ENCODE measurements at regions not wholly inside any gene's neighbourhood (a gene's known extent, or its start where the extent isn't known, plus 50 kb on each side); places are given as distances from the start of the nearest gene placed in this dataset.

- H3K4me2 ChIP-seq (ENCODE audit: control insufficient read depth, extremely low read depth, insufficient read depth, low read depth, low read length): no peak overlapping the region
- DNase-seq (ENCODE audit: low read depth, low spot score): no peak
- H3K36me3 ChIP-seq (ENCODE audit: control insufficient read depth in 2 of 2, extremely low read depth in 1 of 2, insufficient read depth in 2 of 2, low read length in 2 of 2): no peaks in the 10 kb centered on the region
- no peak overlapping the region for H3K4me3 ChIP-seq (ENCODE audit: control insufficient read depth in 2 of 3, extremely low read depth in 1 of 3, insufficient read depth in 2 of 3, low read depth in 1 of 3, low read length in 3 of 3)
- FAIRE-seq: no peak
- H3K9me1 ChIP-seq (ENCODE audit: control insufficient read depth, extremely low read depth, insufficient read depth, low read length): no peaks in the 10 kb centered on the region
- H3K79me2 ChIP-seq (ENCODE audit: control insufficient read depth, insufficient read depth, low read length): no peaks in the 10 kb centered on the region
- H2AFZ ChIP-seq (ENCODE audit: control insufficient read depth, low read length): no peak overlapping the region
- no peaks in the 10 kb centered on the region for H4K20me1 ChIP-seq (ENCODE audit: control insufficient read depth, extremely low read depth, insufficient read depth, low read length)
- no peaks in the 10 kb centered on the region for H3K9me3 ChIP-seq (ENCODE audit: control insufficient read depth, low read depth, low read length)
- TF ChIP-seq CTCF (optimal IDR thresholded peaks at IDR 0.05 in 1 of 3, IDR thresholded peaks at IDR 0.05 in 1 of 3, conservative IDR thresholded peaks at IDR 0.05 in 1 of 3; ENCODE audit: extremely low read depth in 1 of 3, insufficient read depth in 2 of 3, low read length in 3 of 3): no peak
- H3K27me3 ChIP-seq (ENCODE audit: control insufficient read depth, extremely low read depth, insufficient read depth, low read length): peaks cover 6% of the 10 kb centered on the region
- peaks cover 7% of the 10 kb centered on the region for H3K4me1 ChIP-seq (ENCODE audit: control insufficient read depth, extremely low read depth, insufficient read depth, low read length)
- no peak overlapping the region for H3K27ac ChIP-seq (ENCODE audit: control insufficient read depth, insufficient read depth, low read length)
- H3K9ac ChIP-seq (ENCODE audit: control insufficient read depth, extremely low read depth, insufficient read depth, low read length): no peak overlapping the region
- dilution Hi-C loops (cut with MboI; ENCODE audit: extremely low pct_ligation_motif_present, low sequenced_read_pairs): no loop called here
These were observed 71.2 kb upstream of the TAF1L start for GRCh38 chr9:32706725-32707100.

GRCh38 chr9:32707326-32707725 lies 71.9 kb upstream of the TAF1L start:
- H3K9me1 ChIP-seq (ENCODE audit: control insufficient read depth, extremely low read depth, insufficient read depth, low read length): no peaks in the 10 kb centered on the region
- H3K9ac ChIP-seq (ENCODE audit: control insufficient read depth, extremely low read depth, insufficient read depth, low read length): no peak overlapping the region
- no peak for TF ChIP-seq EZH2 (IDR thresholded peaks at IDR 0.05; ENCODE audit: low read length)
- no peak for TF ChIP-seq CTCF (optimal IDR thresholded peaks at IDR 0.05 in 1 of 3, IDR thresholded peaks at IDR 0.05 in 1 of 3, conservative IDR thresholded peaks at IDR 0.05 in 1 of 3; ENCODE audit: extremely low read depth in 1 of 3, insufficient read depth in 2 of 3, low read length in 3 of 3)
- FAIRE-seq (no peak), DNase-seq (ENCODE audit: low read depth, low spot score) (no peak)
- no peak overlapping the region for H3K27ac ChIP-seq (ENCODE audit: control insufficient read depth, insufficient read depth, low read length)
- H3K27me3 ChIP-seq (ENCODE audit: control insufficient read depth, extremely low read depth, insufficient read depth, low read length): peaks cover 4% of the 10 kb centered on the region
- dilution Hi-C loops (cut with MboI; ENCODE audit: extremely low pct_ligation_motif_present, low sequenced_read_pairs): no loop called here
- no peaks in the 10 kb centered on the region for H3K9me3 ChIP-seq (ENCODE audit: control insufficient read depth, low read depth, low read length)
- H2AFZ ChIP-seq (ENCODE audit: control insufficient read depth, low read length): no peak overlapping the region
- H4K20me1 ChIP-seq (ENCODE audit: control insufficient read depth, extremely low read depth, insufficient read depth, low read length): no peaks in the 10 kb centered on the region
- no peaks in the 10 kb centered on the region for H3K79me2 ChIP-seq (ENCODE audit: control insufficient read depth, insufficient read depth, low read length)
- H3K36me3 ChIP-seq (ENCODE audit: control insufficient read depth in 2 of 2, extremely low read depth in 1 of 2, insufficient read depth in 2 of 2, low read length in 2 of 2): no peaks in the 10 kb centered on the region
- no peak overlapping the region for H3K4me3 ChIP-seq (ENCODE audit: control insufficient read depth in 2 of 3, extremely low read depth in 1 of 3, insufficient read depth in 2 of 3, low read depth in 1 of 3, low read length in 3 of 3)
- H3K4me2 ChIP-seq (ENCODE audit: control insufficient read depth, extremely low read depth, insufficient read depth, low read depth, low read length): no peak overlapping the region
- peaks cover 7% of the 10 kb centered on the region for H3K4me1 ChIP-seq (ENCODE audit: control insufficient read depth, extremely low read depth, insufficient read depth, low read length)
